GM18907 (cell line): ENCODE measurements at regions not wholly inside any gene's neighbourhood (a gene's known extent, or its start where the extent isn't known, plus 50 kb on each side); places are given as distances from the start of the nearest gene placed in this dataset.
"Not testable (repeated sequence)": the region's sequence is repeated elsewhere in the genome, so short reads cannot be mapped to it uniquely, and the experiment has no call there.

Experiments used
- ATAC-seq: cut with Tn5 transposase; IDR thresholded peaks from one replicate; pipeline ENCODE4 v1.9.1; 2021; ENCODE audit warnings: mild to moderate bottlenecking, moderate library complexity; ENCODE audit not compliant: unreplicated experiment

GRCh38 chr10:11403646-11404045 lies 207.8 kb downstream of the USP6NL start:
- not testable (repeated sequence) for ATAC-seq

DNA sequence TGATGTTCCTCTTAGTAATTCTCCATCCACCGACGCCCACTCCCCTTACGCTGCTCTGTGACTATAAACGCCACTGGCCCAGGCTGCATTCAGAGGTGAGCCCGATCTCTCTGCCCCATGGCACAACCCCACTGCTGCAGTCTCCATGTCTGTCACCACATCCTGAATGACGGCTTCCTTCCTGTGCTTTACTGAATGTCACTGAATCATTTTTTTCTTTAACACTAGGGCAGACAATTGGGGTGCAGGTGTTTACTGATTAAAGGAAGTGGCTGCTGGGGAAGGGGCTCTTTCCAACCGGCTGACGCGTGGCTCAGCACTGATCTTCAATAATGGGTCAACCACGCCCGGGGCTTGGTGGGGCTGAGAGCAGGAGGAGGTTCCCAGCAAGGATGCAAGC lies 208.3 kb downstream of the USP6NL start:
- peak; percentile 88 for ATAC-seq

DNA sequence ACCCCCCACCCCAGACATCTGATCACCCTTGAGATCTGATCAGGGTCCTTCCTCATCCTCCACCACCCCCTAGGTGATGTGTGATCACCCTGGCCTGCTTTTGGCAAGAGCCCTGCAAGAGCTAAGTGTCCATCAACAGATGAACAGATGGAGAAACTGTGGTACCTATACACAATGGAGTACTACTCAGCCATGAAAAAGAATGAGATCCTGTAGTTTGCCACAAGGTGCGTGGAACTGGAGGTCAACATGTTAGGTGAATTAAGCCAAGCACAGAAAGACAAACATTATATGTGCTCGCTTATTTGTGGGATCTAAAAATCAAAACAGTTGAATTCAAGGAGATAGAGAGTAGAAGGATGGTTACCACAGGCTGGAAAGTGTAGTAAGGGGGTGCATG lies 209.1 kb downstream of the USP6NL start:
- no peak for ATAC-seq

DNA sequence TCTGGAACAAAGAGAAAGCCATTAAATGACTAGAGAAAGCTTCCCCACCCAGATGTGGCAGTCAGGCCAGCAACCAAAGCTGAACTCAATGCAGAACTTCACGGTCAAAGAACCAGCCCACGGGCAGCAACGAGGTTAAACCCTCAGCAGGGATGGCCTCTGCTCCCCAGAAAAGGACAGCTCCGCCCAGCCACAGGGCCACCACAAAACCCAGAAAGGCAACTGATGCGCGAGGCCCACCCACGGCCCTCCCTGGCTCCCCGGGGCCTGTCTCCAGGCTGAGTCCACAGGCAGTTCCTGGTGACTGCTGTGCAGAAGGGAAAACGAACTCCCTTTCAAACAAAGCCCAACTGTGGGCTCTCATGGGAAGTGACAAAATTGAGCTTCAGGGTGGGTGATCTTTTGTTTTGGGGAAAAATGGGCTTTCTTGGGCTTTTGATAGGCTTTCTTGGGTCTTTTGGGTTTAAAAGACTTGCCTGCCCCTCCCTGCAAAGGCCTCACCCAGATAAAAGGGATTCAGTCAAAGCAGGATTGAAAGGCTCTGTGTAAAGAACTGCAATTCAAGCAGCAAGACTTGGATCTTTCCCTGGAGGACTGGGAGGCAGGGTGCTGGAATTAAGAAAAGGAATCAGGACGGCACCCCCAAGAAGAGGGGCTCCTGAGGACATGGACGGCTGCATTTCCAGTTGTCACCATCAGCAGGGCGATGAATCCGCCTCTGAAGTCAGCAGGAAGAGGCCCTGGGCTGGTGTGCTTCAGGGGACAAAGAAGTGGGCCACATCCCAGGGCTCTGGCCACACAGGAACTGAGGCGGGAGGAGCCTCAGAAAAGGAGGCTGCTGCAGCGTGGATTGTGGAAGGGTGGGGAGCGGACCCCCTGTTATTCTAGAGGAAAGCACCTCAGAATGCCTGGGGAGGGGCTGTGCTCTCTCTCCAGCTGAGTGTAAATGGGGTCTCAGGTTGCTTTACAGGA lies 209.9 kb downstream of the USP6NL start:
- ATAC-seq, result no peak

GRCh38 chr10:11397980-11398580 lies 213.4 kb downstream of the USP6NL start:
- ATAC-seq, result no peak

GRCh38 chr10:11397077-11397965 lies 214.1 kb downstream of the USP6NL start:
- ATAC-seq, result no peak

GRCh38 chr10:11396311-11396955 lies 215.0 kb downstream of the USP6NL start:
- no peak for ATAC-seq

DNA sequence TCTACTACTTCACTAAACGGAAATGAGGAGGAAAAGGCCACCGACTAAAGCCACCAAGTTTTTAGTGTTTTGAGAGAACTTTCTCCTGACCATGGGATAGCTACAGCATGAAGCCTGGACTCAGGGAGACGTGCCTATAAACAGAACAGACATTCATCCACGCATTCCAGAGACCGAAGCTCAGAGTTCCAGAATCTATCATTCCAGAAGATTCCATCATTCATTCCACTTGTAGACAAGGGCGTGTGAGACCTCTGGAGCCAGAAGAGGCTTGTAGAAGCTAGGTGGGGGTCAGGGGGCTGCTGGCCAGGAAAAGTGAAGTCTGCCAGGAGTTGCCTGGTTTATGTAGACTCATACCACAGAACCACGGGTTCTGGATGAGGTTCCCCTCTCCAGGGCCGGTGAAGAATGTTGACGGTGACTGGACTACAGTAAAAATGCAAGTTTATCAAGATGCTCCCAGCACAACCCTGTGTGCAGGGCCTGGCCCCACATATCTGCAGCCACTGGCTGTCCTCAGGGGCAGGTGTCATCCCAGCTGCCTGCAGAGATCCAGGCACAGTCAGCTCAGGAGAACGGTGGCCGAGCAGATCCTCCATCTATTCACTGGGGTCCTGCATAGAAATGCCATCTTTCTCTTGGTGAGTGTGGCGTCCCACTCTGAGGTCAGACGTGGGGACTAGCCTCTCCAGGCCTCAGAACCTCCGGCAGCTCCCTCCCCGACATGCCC lies 215.7 kb downstream of the USP6NL start:
- ATAC-seq, result no peak

DNA sequence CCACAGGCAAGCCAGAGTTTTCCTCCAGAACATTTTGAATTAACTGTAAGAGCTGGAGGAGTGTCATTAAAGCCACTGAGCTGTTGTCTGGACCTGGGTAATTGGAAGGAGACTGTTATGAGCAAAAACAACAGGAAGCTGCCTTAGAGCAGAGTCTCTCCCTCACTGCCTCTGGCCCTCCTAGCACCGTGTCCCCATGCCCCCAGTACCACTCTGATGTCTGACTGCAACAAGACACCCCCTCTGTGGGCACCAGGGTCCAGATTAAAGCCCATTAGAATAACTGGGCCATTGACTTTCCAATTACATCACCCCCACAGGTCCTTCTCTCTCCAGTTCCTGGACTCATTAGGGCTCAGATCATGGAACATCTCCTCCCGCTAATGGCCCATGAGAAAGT lies 216.3 kb downstream of the USP6NL start:
- ATAC-seq, result no peak

DNA sequence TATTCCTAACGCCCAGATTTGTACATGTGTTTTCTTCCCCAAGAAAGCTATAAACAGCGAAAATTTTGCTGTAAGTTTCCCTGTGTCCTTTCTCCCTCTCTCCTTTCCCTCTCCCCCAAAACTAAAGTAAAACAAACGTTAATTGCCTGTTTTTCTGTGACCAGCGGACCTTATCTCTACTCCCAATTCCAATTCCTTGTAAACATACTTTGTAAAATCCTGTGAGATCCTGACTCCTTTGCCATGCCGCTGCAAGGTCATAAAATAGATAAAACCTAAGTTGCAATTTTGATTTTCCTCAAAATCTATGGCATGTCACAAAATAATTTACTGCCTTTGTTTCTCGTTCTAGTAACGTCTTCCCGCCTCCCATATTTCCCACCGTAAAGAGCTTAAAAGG lies 217.6 kb downstream of the USP6NL start:
- ATAC-seq, result no peak

DNA sequence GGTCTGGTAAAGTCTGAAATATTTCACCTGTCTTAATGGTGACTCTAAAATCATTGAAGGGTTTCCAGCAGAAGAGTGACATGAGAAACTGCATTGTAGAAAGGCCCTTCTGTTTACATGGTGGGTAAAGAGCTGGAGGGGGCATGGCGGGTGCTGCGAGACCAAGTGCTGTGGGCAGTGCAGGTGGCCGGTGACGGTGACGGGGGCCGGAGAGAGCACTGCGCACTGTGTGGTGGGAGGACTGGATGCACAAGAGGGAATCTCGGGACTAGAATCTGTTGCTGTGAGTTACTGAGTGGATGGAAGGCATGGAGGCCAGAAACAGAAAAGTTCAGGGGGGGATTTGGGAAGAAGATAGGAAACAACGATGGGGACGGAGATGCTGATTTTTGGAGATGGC lies 218.7 kb downstream of the USP6NL start:
- ATAC-seq, result no peak

- no peak for ATAC-seq
Observed at GRCh38 chr10:11388996-11389395, 222.5 kb downstream of the USP6NL start.

GRCh38 chr10:11387551-11388222 lies 223.8 kb downstream of the USP6NL start:
- ATAC-seq, result no peak

GRCh38 chr10:11387044-11387443 lies 224.4 kb downstream of the USP6NL start:
- no peak for ATAC-seq
